ENCODE measurements at regions not wholly inside any gene's neighbourhood (a gene's known extent, or its start where the extent isn't known, plus 50 kb on each side); places are given as distances from the start of the nearest gene placed in this dataset.
"Not testable (repeated sequence)": the region's sequence is repeated elsewhere in the genome, so short reads cannot be mapped to it uniquely, and the experiment has no call there.

- DNase-seq = no peak
These were observed 650.8 kb upstream of the SOX9 start for GRCh38 chr17:71470062-71470461.

GRCh38 chr17:71472809-71473789 lies 647.7 kb upstream of the SOX9 start:
- peak; percentile 70 for DNase-seq

GRCh38 chr17:71477356-71477755 lies 643.5 kb upstream of the SOX9 start:
- no peak for DNase-seq

GRCh38 chr17:71480099-71480498 lies 640.7 kb upstream of the SOX9 start:
- DNase-seq = no peak

- DNase-seq = no peak
These were observed 638.2 kb upstream of the SOX9 start for GRCh38 chr17:71482625-71483024.

GRCh38 chr17:71484546-71484945 lies 636.3 kb upstream of the SOX9 start:
- no peak for DNase-seq

- DNase-seq = no peak
These were observed 635.4 kb upstream of the SOX9 start for GRCh38 chr17:71485426-71485825.

- DNase-seq = no peak
These were observed 634.6 kb upstream of the SOX9 start for GRCh38 chr17:71486261-71486660.

GRCh38 chr17:71488851-71489250 lies 632.0 kb upstream of the SOX9 start:
- DNase-seq = no peak

- DNase-seq = no peak
These were observed 626.6 kb upstream of the SOX9 start for GRCh38 chr17:71494062-71494855.

- DNase-seq = no peak
These were observed 625.4 kb upstream of the SOX9 start for GRCh38 chr17:71495420-71495819.

GRCh38 chr17:71496552-71496951 lies 624.3 kb upstream of the SOX9 start:
- no peak for DNase-seq

GRCh38 chr17:71500761-71501555 lies 619.9 kb upstream of the SOX9 start:
- DNase-seq = no peak

- peak; percentile 94 for DNase-seq
These were observed 619.1 kb upstream of the SOX9 start for GRCh38 chr17:71501711-71502110.

GRCh38 chr17:71502443-71502842 lies 618.4 kb upstream of the SOX9 start:
- DNase-seq = peak; percentile 23

GRCh38 chr17:71503710-71504465 lies 616.9 kb upstream of the SOX9 start:
- no peak for DNase-seq

- DNase-seq = no peak
These were observed 615.6 kb upstream of the SOX9 start for GRCh38 chr17:71505200-71505599.

GRCh38 chr17:71505981-71506380 lies 614.8 kb upstream of the SOX9 start:
- DNase-seq = no peak

GRCh38 chr17:71511266-71511995 lies 609.4 kb upstream of the SOX9 start:
- peak; percentile 76 for DNase-seq

- not testable (repeated sequence) for DNase-seq
These were observed 607.1 kb upstream of the SOX9 start for GRCh38 chr17:71513725-71514124.

GRCh38 chr17:71516149-71516548 lies 604.7 kb upstream of the SOX9 start:
- DNase-seq = peak; percentile 73

GRCh38 chr17:71519285-71519684 lies 601.5 kb upstream of the SOX9 start:
- DNase-seq = no peak
